ENCODE measurements at regions not wholly inside any gene's neighbourhood (a gene's known extent, or its start where the extent isn't known, plus 50 kb on each side); places are given as distances from the start of the nearest gene placed in this dataset.
"Not testable (repeated sequence)": the region's sequence is repeated elsewhere in the genome, so short reads cannot be mapped to it uniquely, and the experiment has no call there.

DNA sequence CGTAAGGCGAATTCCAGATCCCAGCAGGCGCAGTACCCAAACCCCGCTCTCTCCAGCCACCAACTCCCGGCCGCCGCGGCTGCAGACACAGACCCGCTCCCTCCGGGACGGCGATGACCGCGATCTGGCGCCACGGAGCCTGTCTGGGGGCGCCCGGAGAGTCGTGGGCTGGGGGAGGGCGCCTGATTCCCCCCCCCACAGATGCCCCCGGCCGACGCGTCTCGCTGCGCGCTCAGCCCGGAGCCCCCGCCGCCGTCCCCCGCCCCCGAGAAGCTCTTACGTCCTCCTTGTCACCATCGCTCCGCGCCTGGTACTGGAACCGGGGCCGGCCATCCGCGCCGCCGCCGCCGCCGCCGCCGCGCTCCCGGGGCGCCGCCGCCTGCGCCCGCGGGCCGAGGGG lies 173.6 kb downstream of the ATP6V0E2 start:
- DNase-seq: not testable (repeated sequence)

GRCh38 chr7:150047772-150048171 lies 174.0 kb downstream of the ATP6V0E2 start:
- not testable (repeated sequence) for DNase-seq

DNA sequence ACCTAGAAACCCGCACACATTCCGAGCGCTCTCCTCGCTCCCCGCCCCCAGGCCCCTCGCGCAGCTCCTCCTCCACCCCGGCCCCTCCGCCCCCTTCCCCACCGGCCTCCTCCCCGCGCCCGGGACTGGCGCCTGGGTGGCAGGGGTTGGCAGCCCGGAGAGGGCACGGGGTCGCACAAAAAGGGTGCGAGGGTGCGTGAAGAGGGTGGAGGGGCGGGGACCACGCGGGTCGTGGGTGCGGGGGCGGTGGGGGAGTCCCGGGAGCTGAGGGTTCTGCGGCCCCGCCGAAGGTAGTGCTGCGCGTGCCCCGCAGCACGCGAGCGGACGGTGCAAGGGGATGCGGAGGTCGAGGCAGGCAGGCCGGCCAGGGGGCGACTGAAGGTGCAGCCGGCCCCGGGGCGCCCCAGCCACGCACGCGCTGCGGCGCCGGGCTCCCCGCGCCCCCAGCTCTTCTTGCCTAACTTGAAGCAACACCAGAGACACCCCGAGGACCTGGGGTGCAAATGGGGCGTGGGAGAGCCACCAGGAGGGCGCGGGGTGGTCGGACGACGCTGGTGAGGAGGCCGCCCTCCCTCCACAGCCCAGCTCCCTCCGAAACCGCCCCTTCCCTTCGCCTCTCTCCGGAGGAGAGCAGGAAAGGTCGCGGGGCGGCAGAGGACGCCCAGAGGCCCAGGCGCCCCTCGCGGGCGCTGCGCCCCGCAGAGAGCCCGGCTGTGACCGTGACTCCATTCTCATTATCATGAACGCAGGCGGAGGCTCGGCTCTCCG lies 174.7 kb downstream of the ATP6V0E2 start:
- not testable (repeated sequence) for DNase-seq

DNA sequence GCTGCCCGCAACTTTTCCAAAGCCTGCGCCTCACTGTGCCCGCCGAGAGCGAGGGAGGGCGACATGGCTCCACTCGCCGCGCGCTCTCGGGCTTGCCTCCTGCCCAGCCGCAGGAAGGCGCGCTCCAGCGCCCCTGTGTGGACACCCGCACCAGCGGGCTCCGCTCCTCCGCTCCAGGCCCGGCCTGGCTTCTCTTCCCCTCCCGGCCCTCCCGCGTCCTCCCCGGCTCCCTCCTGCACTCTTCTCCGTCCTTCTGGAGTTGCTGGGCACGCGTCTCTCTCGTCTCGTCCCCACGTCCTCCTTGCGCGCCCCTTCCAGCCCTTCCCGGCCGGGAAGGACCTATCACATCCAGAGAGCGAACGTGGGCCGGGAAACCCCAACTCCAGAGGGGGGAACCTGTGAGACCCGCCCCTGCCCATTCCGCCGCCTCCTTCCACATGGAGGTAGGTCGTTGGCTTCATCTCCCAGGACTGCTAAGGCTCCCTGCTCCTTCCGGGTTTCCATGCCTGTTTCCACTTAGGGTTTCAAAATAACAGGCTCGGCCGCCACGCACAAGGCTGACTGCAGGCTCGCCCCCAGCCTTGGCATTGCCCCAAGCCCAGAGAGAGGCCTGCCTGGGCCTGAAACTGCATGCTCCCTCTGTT lies 175.4 kb downstream of the ATP6V0E2 start:
- not testable (repeated sequence) for DNase-seq

GRCh38 chr7:150053396-150053795 lies 179.6 kb downstream of the ATP6V0E2 start:
- not testable (repeated sequence) for DNase-seq

GRCh38 chr7:150054242-150054641 lies 180.5 kb downstream of the ATP6V0E2 start:
- DNase-seq: not testable (repeated sequence)

DNA sequence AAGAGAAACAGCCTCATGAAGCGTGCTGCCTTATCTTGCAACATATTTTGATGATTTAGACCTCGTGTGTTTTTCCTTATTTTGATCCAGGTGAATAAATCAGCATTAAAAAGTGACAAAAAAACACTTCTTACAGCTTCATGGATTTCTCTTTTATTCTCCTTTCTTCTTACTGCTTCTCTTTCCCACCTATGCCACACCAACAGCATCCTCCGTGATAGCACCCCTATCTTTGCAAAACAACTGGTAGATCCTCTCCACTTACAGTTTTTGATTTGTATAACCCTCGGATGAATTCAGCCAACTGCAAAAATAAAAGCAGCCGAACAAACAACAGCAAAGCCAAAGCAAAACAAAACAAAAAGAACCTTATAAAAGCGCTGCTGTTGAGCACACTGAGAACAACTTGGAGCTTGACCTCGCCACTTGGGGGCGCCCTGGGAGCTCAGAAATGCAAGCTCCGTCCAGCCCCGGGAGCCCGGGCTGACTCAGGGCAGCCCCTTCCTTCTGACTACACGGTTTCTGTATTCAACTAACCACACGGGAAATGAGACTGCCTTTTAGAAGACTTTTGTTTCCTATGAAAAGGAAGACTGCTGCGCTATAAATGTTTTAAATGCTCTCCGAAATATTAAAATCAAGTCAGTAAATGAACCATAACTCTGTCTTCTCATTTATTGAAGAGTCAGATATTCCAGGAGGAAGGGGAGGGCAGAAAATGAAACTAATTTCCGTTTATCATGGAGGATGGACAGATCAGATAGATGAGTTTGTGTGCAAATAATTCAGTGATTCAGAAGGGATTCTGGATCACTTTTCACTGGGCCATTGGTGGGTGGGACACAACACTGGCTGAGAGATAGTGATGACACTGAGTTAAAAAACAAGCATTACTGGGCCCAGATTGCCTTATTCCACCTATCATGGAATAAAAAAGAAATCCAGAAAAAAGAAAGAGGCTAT lies 186.8 kb downstream of the ATP6V0E2 start:
- DNase-seq: not testable (repeated sequence)

- not testable (repeated sequence) for DNase-seq
Measured at GRCh38 chr7:150063195-150063594, 189.4 kb downstream of the ATP6V0E2 start.

- not testable (repeated sequence) for DNase-seq
Measured at GRCh38 chr7:150069555-150070313, 196.0 kb downstream of the ATP6V0E2 start.

DNA sequence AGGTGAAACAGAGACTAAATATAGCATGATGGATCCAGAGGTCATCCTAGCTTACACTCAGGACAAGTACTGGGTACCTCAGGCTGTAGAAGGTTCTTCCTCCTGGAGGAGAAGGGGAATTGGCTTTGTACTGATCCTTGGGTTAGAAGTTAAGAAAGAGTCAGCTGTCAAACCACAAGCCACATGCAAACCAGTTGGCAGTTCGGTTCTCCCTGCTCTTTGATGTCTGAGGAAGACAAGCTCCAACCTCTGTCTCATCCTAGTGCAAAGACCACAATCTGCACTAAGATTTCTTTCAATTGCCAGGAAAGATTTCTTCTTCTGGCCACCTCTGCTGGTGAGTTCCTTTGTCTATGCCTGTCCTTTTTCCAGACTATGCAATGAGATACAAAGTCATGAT lies 203.8 kb downstream of the ATP6V0E2 start:
- DNase-seq: not testable (repeated sequence)

DNA sequence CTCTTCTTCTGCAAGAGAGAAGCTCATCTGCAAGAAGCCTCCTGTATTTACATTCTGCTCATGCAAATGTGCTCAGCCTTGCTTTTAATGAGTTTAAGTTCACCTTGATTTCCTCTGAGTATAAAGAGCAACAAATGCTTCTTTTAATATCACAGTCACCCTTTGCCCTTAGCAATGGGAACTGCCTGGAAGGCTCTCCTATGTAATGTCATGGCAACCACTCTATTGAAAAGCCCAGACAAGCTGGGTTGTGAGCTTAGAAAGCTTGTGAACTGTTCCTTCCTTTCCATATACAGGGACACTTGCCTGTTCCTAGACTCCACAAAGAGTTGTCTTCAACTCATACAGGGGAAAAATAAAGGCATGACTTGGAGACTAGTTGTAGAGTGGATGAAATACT lies 208.1 kb downstream of the ATP6V0E2 start:
- not testable (repeated sequence) for DNase-seq

GRCh38 chr7:150084724-150085123 lies 211.0 kb downstream of the ATP6V0E2 start:
- DNase-seq: not testable (repeated sequence)

DNA sequence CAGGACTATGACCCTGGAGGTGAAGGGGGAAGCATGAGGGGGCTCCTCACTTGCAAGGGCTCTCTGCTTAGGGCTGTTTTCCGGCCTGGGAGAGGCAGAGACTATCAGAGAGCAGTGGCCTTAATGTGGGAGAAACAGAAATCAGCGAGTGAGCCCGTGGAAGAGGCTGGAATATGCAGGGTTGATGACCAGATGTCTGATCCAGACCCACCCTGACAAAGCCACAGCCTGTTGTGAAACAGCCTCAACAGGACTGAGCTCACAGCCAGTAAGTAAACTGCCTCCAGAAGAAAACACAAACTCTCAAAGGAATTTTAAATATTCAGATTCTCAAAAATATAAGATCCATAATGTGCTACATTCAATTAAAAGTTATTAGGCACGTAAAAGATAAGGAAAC lies 213.7 kb downstream of the ATP6V0E2 start:
- DNase-seq: not testable (repeated sequence)

- DNase-seq: not testable (repeated sequence)
Measured at GRCh38 chr7:150089139-150089538, 215.4 kb downstream of the ATP6V0E2 start.

DNA sequence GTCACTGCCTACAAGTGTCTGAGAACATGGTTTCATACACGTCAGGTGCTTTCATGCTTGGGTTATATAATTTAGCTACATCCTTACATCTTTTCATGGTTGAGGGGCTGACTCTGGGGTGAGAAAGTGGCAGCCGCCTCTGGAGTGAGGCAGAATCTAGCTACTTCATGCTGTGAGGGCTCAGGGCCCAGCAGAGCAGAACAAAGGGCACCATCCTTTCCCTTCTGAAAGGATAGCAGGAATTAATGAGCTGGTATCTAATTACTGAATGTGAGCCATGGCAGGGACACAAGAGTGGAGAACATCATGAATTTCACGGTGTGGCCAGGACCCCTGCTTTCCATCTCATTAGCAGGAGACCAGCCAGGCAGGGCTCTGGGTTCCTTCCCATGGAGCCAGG lies 217.0 kb downstream of the ATP6V0E2 start:
- not testable (repeated sequence) for DNase-seq

GRCh38 chr7:150093897-150094296 lies 220.1 kb downstream of the ATP6V0E2 start:
- DNase-seq: not testable (repeated sequence)

DNA sequence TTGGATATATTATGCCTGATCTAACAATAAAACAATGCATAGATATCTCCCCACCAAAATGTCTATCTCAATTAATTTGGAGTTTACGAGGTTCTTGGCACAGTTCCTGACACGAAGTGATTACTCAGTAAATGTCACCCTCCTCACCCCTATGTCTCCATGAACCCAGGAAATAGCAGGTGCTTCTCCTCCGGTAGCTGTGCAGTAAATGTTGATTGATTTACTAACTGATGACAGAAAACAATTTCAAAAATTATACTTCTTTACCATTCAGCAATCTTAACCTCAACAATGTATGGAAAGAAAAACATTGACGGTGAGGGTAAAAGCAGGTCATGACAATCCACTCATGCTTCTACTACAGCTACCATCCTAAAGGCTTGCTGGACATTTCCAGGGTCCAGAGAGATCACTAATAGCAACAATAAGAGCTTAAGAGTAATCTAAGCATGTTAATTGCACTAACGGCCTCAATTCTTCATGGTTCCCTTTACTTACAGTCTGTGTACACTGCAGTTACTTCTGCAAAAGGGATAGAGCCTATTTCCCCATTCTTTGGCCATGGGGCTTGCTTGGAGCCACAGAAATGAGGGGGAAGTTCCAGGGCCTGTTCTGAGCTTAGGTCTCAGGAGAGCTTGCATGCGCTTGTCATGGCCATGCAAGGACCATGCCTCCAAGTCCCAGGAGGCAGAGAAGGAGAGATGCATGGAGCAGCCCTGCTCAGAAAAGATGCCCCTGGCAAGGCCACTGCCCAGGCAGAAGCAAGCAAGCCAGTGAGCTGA lies 222.6 kb downstream of the ATP6V0E2 start:
- not testable (repeated sequence) for DNase-seq

DNA sequence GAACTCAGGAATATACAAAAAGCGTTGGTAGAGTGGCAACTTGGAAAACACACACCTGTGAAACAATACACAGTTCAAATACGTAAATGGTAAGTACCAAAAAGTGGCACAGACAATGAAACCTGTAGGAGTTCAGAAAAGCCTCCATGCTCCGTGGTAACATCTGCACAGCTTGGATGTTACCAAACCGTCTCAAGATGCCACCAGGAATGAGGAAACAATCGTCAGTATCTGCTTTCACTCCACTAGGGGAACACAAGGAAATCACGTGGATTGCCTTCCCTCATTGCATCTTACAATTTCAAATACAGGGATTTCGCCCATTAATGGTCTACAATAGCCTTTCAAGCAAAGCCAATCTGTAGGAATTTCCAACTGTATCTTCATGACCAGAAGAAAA lies 224.6 kb upstream of the LRRC61 start:
- DNase-seq: not testable (repeated sequence)

GRCh38 chr7:150101282-150101681 lies 221.9 kb upstream of the LRRC61 start:
- not testable (repeated sequence) for DNase-seq

- not testable (repeated sequence) for DNase-seq
Measured at GRCh38 chr7:150107283-150107682, 215.9 kb upstream of the LRRC61 start.

GRCh38 chr7:150110375-150110820 lies 212.8 kb upstream of the LRRC61 start:
- DNase-seq: not testable (repeated sequence)
